ENCODE measurements at regions not wholly inside any gene's neighbourhood (a gene's known extent, or its start where the extent isn't known, plus 50 kb on each side); places are given as distances from the start of the nearest gene placed in this dataset.

DNA sequence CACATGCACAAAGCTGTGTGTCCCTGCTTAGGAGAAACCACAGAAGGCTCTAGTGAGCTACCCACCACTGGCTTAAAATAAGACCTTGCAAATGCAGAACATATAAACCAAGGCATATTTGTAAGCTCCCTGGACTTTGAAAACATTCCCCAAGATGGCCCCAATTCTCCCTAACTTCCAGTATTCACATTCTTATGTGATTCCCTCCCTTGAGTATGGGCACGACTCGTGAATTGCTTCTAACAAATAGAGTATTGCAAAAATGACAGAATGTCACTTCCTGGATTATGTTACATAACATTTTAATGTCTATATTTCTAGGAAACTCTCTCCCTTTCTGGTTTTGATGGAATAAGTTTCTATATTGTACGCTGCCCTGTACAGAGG is 131.8 kb upstream of the MCTP2 start:
- FAIRE-seq (no peak), DNase-seq (no peak)
- Histone ChIP-seq H3K9me3 (ENCODE audit: control insufficient read depth in 2 of 3, insufficient read depth in 1 of 3, low read length in 3 of 3) (no peaks in the 10 kb centered on the region), H3K4me3 (ENCODE audit: low read length in 3 of 3) (no peak overlapping the region), H3K27ac (ENCODE audit: low read depth in 2 of 2, low read length in 2 of 2) (no peak overlapping the region), H3K9ac (ENCODE audit: low read length in 3 of 3) (no peak overlapping the region), H3K36me3 (ENCODE audit: control insufficient read depth in 2 of 3, insufficient read depth in 3 of 3, low read length in 3 of 3) (no peaks in the 10 kb centered on the region), H3K4me1 (ENCODE audit: control insufficient read depth in 2 of 3, insufficient read depth in 2 of 3, low read depth in 1 of 3, low read length in 3 of 3) (no peaks in the 10 kb centered on the region), H3K27me3 (ENCODE audit: control insufficient read depth, insufficient read depth, low read length) (no peaks in the 10 kb centered on the region)
- TF ChIP-seq, protein P1, sequence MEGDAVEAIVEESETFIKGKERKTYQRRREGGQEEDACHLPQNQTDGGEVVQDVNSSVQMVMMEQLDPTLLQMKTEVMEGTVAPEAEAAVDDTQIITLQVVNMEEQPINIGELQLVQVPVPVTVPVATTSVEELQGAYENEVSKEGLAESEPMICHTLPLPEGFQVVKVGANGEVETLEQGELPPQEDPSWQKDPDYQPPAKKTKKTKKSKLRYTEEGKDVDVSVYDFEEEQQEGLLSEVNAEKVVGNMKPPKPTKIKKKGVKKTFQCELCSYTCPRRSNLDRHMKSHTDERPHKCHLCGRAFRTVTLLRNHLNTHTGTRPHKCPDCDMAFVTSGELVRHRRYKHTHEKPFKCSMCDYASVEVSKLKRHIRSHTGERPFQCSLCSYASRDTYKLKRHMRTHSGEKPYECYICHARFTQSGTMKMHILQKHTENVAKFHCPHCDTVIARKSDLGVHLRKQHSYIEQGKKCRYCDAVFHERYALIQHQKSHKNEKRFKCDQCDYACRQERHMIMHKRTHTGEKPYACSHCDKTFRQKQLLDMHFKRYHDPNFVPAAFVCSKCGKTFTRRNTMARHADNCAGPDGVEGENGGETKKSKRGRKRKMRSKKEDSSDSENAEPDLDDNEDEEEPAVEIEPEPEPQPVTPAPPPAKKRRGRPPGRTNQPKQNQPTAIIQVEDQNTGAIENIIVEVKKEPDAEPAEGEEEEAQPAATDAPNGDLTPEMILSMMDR (IDR thresholded peaks at IDR 0.05; ENCODE audit: borderline replicate concordance, extremely low read depth, insufficient read depth), result no peak
- intact Hi-C loops (cut with DNase I), result no loop called here

DNA sequence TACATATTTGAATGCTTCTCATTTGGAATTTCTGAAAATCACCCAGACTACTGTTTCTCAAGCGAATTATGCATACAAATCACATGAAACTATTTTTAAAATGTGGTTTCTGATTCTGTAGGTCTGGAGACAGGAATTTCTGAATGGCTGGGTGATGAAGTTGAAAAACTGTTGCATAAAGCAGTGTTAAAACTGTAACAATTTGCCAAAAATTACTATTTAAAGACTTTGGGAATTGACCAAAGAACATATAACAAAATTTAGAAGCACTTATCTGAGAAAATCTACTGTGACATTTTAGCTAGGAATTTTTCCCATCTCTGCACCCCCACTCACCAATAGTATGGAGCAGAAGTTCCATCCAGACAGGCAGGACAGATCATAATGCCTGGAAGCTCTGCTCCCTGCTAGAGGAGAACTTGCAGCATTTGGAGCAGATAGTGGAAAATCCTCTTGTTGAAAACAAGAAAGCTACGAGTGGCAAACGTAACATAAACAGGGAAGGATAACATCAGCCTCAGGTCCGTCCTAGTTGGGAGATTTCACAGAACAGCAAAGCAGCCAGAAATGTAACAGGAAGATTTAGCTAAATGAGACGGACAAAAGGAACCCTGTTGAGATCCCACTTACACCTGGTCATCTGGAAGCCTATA is 132.3 kb upstream of the MCTP2 start:
- TF ChIP-seq, protein P1 (IDR thresholded peaks at IDR 0.05; ENCODE audit: borderline replicate concordance, extremely low read depth, insufficient read depth), result no peak
- Histone ChIP-seq H3K9ac (ENCODE audit: low read length in 3 of 3) (no peak overlapping the region), H3K4me1 (ENCODE audit: control insufficient read depth in 2 of 3, insufficient read depth in 2 of 3, low read depth in 1 of 3, low read length in 3 of 3) (no peaks in the 10 kb centered on the region), H3K27me3 (ENCODE audit: control insufficient read depth, insufficient read depth, low read length) (no peaks in the 10 kb centered on the region), H3K4me3 (ENCODE audit: low read length in 3 of 3) (no peak overlapping the region), H3K27ac (ENCODE audit: low read depth in 2 of 2, low read length in 2 of 2) (no peak overlapping the region), H3K9me3 (ENCODE audit: control insufficient read depth in 2 of 3, insufficient read depth in 1 of 3, low read length in 3 of 3) (no peaks in the 10 kb centered on the region), H3K36me3 (ENCODE audit: control insufficient read depth in 2 of 3, insufficient read depth in 3 of 3, low read length in 3 of 3) (no peaks in the 10 kb centered on the region)
- intact Hi-C loops (cut with DNase I), result no loop called here
- DNase-seq (no peak), FAIRE-seq (no peak)

DNA sequence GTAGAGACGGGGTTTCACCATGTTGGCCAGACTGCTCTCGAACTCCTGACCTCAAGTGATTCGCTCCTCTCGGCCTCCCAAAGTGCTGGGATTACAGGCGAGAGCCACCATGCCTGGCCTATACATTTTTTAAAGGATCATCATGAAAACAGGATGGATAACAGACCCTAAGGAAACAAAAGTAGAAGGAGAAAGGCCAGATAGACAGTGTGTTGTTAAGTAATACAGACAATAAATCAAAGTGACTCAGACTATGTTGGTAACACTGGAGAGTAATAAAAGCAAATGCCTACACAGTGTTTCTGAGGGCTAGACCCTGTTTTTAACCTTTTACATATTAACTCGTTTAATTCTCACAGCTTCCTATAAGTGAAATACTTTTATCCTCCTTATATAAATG is 133.8 kb upstream of the MCTP2 start:
- no peaks in the 10 kb centered on the region for H3K9me3 ChIP-seq (ENCODE audit: control insufficient read depth in 2 of 3, insufficient read depth in 1 of 3, low read length in 3 of 3)
- H3K4me1 ChIP-seq (ENCODE audit: control insufficient read depth in 2 of 3, insufficient read depth in 2 of 3, low read depth in 1 of 3, low read length in 3 of 3), result no peaks in the 10 kb centered on the region
- TF ChIP-seq, protein P1 (IDR thresholded peaks at IDR 0.05; ENCODE audit: borderline replicate concordance, extremely low read depth, insufficient read depth), result no peak
- H3K36me3 ChIP-seq (ENCODE audit: control insufficient read depth in 2 of 3, insufficient read depth in 3 of 3, low read length in 3 of 3), result no peaks in the 10 kb centered on the region
- no peak overlapping the region for H3K27ac ChIP-seq (ENCODE audit: low read depth in 2 of 2, low read length in 2 of 2)
- intact Hi-C loops (cut with DNase I), result no loop called here
- FAIRE-seq (no peak), DNase-seq (no peak)
- H3K9ac ChIP-seq (ENCODE audit: low read length in 3 of 3), result no peak overlapping the region
- no peaks in the 10 kb centered on the region for H3K27me3 ChIP-seq (ENCODE audit: control insufficient read depth, insufficient read depth, low read length)
- H3K4me3 ChIP-seq (ENCODE audit: low read length in 3 of 3), result no peak overlapping the region

DNA sequence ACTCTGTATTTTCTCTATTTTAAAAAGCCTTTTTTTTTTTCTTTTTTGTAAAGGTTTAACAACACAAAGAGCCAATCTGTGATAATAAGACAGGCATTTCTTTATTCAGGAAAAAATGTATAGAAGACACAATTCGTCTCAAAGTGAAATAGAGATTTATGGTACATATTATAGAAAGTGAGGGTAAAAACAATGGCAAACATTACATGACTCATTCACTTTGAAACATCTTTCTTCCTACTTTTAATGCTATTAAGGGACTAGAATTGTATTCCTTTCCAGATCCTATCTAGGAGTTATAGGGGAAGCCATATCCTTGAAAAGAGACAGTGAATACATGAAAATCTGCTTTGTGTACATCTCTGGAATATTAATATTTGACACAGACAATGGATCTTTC is 137.1 kb upstream of the MCTP2 start:
- intact Hi-C loops (cut with DNase I), result no loop called here
- Histone ChIP-seq H3K27ac (ENCODE audit: low read depth in 2 of 2, low read length in 2 of 2) (no peak overlapping the region), H3K27me3 (ENCODE audit: control insufficient read depth, insufficient read depth, low read length) (no peaks in the 10 kb centered on the region), H3K9ac (ENCODE audit: low read length in 3 of 3) (no peak overlapping the region), H3K4me3 (ENCODE audit: low read length in 3 of 3) (no peak overlapping the region), H3K9me3 (ENCODE audit: control insufficient read depth in 2 of 3, insufficient read depth in 1 of 3, low read length in 3 of 3) (no peaks in the 10 kb centered on the region), H3K36me3 (ENCODE audit: control insufficient read depth in 2 of 3, insufficient read depth in 3 of 3, low read length in 3 of 3) (no peaks in the 10 kb centered on the region), H3K4me1 (ENCODE audit: control insufficient read depth in 2 of 3, insufficient read depth in 2 of 3, low read depth in 1 of 3, low read length in 3 of 3) (no peaks in the 10 kb centered on the region)
- FAIRE-seq (no peak), DNase-seq (no peak)
- TF ChIP-seq, protein P1 (IDR thresholded peaks at IDR 0.05; ENCODE audit: borderline replicate concordance, extremely low read depth, insufficient read depth), result no peak

Measured in kidney (tissue), 13 donors.